ENCODE measurements at regions not wholly inside any gene's neighbourhood (a gene's known extent, or its start where the extent isn't known, plus 50 kb on each side); places are given as distances from the start of the nearest gene placed in this dataset.

GRCh38 chr10:128506423-128506822 lies 380.2 kb upstream of the MKI67 start:
- no peak for DNase-seq

- no peak for DNase-seq
These were observed 380.8 kb upstream of the MKI67 start for GRCh38 chr10:128507066-128507465.

GRCh38 chr10:128511284-128511683 lies 385.1 kb upstream of the MKI67 start:
- no peak for DNase-seq

- DNase-seq = no peak
These were observed 386.5 kb upstream of the MKI67 start for GRCh38 chr10:128512767-128513166.

GRCh38 chr10:128514536-128514935 lies 388.3 kb upstream of the MKI67 start:
- no peak for DNase-seq

GRCh38 chr10:128516180-128516579 lies 390.0 kb upstream of the MKI67 start:
- DNase-seq = no peak

GRCh38 chr10:128517167-128517566 lies 390.9 kb upstream of the MKI67 start:
- DNase-seq = no peak

GRCh38 chr10:128518000-128518399 lies 391.8 kb upstream of the MKI67 start:
- DNase-seq = no peak

GRCh38 chr10:128519581-128519980 lies 393.4 kb upstream of the MKI67 start:
- DNase-seq = no peak

GRCh38 chr10:128520211-128520815 lies 394.1 kb upstream of the MKI67 start:
- DNase-seq = no peak

- DNase-seq = no peak
These were observed 396.5 kb upstream of the MKI67 start for GRCh38 chr10:128522551-128523308.

- DNase-seq = no peak
These were observed 399.2 kb upstream of the MKI67 start for GRCh38 chr10:128525444-128525843.

GRCh38 chr10:128525936-128526335 lies 399.7 kb upstream of the MKI67 start:
- DNase-seq = no peak

GRCh38 chr10:128526791-128527375 lies 400.7 kb upstream of the MKI67 start:
- DNase-seq = peak; percentile 90

- DNase-seq = no peak
These were observed 401.5 kb upstream of the MKI67 start for GRCh38 chr10:128527711-128528110.

GRCh38 chr10:128528167-128528566 lies 401.9 kb upstream of the MKI67 start:
- no peak for DNase-seq

GRCh38 chr10:128528781-128529180 lies 402.6 kb upstream of the MKI67 start:
- no peak for DNase-seq

GRCh38 chr10:128529225-128529624 lies 403.0 kb upstream of the MKI67 start:
- DNase-seq = no peak

- DNase-seq = no peak
These were observed 404.1 kb upstream of the MKI67 start for GRCh38 chr10:128530301-128530700.

GRCh38 chr10:128530946-128531345 lies 404.7 kb upstream of the MKI67 start:
- no peak for DNase-seq

GRCh38 chr10:128534686-128535085 lies 408.5 kb upstream of the MKI67 start:
- no peak for DNase-seq

GRCh38 chr10:128536259-128536658 lies 410.0 kb upstream of the MKI67 start:
- DNase-seq = no peak

GRCh38 chr10:128537834-128538330 lies 411.7 kb upstream of the MKI67 start:
- peak; percentile 24 for DNase-seq

GRCh38 chr10:128538671-128539070 lies 412.4 kb upstream of the MKI67 start:
- DNase-seq = no peak

Data from NCI-H1105 (cell line).